GM18909 (cell line): ENCODE measurements at regions not wholly inside any gene's neighbourhood (a gene's known extent, or its start where the extent isn't known, plus 50 kb on each side); places are given as distances from the start of the nearest gene placed in this dataset.

ENCODE experiments used
- ATAC-seq: cut with Tn5 transposase; IDR thresholded peaks from one replicate; pipeline ENCODE4 v1.9.1; 2021; ENCODE audit warnings: mild to moderate bottlenecking; ENCODE audit not compliant: unreplicated experiment, poor library complexity

GRCh38 chr12:74791365-74791764 is 253.7 kb downstream of the ATXN7L3B start:
- ATAC-seq: no peak

DNA sequence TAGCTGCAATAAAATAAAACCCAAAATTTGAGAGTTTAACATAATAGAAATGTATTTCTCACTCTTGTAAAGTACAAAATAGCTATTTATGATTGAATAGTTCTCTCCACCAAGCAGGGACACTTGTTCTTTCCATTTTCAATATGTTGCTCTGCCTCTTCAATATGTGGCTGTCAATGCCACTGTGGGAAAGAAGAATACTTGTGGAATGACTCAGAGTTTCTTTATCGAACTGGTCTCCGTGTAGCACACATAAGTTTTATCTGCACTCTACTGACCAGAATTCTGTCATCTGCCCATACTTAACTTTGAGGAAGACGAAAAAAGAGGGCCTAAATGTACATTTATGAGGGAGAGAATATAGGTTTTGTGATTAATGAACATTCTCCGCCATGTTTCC is 256.9 kb downstream of the ATXN7L3B start:
- ATAC-seq: no peak

DNA sequence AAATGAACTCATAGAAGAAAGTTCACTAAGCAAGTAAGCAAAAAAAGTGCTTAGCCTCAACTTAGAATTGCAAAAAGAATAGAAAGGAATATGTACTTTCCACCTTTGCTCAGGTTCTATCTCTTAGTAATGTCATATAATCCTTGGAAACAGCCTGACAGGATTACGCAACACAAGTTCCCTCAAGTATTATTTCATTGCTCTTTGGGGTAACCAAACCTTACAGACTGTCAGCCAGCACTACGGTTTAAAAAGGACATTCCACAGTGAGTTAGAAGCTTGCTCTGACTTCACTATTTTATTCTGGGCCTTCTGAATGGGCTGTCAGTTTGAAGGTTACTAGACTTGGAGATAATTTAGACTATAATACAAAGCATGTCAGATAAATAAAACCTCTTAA is 264.0 kb downstream of the ATXN7L3B start:
- no peak for ATAC-seq

- ATAC-seq: no peak
Observed at GRCh38 chr12:74816398-74817175, 279.0 kb downstream of the ATXN7L3B start.

DNA sequence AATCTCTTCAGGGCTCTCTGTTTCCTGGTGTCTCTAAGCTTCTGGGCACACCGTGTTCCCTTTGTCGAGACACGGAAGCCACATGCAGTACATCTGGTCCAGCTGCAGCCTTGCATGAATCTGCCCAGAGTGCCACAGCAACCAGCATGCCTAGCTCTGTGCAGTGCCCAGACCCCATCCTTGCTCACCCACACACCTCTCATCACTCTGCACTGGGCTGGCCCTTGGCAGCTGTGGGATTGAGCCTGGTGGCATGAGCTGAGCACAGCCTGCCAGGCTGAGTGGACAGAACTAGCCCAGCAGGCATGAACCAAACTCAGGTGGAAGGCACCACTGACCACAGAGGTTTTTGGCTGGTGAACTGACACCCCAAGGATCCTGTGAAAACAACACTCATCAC is 279.9 kb downstream of the ATXN7L3B start:
- no peak for ATAC-seq

DNA sequence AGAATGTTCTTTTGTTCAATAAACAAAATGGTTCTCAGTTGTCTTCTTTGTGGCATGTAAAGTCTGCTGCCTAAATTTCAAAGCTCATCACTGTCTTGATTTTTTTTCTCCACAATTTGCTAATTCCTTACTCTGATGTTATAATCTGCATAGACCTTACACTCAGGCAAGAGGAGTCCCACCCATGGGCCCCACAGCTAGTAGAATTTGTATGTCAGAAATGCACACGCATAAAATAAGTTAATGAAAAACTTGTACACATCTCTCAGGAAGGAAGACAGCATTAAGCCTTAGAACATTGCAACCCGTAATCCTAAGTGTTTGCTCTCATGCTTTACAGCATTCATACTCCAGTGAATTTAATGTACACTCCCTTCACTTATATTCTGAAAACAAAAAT is 280.8 kb downstream of the ATXN7L3B start:
- no peak for ATAC-seq

- ATAC-seq: no peak
Observed at GRCh38 chr12:74820324-74820723, 282.7 kb downstream of the ATXN7L3B start.

DNA sequence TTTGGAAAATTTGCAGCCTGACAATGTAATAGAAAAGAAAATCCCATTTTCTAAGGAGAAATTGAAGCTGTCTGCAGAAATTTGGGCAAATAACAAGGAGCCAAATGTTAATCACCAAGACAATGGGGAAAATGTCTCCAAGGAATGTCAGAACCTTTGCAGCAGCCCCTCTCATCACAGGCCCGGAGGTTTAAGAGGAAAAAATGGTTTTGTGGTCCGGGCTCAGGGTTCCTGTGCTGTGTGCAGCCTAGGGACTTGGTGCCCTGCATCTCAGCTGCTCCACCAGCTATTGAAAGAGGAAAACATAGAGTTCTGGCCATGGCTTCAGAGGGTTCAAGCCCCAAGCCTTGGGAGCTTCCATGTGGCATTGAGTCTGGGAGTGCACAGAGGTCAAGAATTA is 298.9 kb downstream of the ATXN7L3B start:
- no peak for ATAC-seq

- ATAC-seq: no peak
Observed at GRCh38 chr12:74846116-74846515, 308.5 kb downstream of the ATXN7L3B start.

DNA sequence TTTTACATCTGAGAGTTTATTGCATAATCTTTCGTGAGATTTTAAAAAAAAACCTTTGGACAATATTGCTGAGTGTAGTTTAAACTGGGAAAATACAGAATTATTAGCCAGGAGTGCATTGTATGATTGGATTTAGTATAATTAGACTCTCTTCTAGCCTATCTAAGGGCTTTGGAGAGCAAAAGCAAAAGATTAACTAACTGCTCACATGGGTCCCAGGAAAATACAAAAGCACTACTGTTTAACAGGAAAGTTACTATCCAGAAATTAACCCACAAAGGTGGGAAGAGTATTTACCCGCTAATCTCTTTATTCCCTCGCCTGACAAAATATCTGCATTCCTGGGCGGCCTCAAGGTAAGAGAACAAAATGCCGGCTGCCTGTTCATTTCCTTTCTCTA is 309.5 kb downstream of the ATXN7L3B start:
- ATAC-seq: no peak

- ATAC-seq: no peak
Observed at GRCh38 chr12:74848006-74848405, 310.4 kb downstream of the ATXN7L3B start.

DNA sequence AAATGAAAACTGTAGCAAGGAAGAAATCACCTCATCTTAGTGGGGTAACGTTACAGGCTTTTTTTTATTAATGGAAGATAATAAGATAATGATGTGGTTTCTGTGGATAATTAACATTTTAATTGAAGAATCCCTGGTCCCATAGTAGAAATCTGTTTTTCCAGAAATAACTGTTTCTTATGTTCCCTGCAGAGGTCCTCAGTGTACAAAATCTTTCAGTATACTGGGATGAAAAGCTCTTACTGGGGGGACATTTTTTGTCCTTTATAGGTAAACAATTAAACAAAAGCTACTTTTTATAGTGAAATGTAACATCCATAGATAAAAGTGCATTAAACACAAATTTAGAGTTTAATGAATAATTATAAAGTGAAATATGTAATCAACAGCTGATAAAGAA is 312.2 kb downstream of the ATXN7L3B start:
- ATAC-seq: no peak

- no peak for ATAC-seq
Observed at GRCh38 chr12:74871817-74872216, 334.2 kb downstream of the ATXN7L3B start.

- ATAC-seq: no peak
Observed at GRCh38 chr12:74885775-74886174, 323.9 kb downstream of the KCNC2 start.

DNA sequence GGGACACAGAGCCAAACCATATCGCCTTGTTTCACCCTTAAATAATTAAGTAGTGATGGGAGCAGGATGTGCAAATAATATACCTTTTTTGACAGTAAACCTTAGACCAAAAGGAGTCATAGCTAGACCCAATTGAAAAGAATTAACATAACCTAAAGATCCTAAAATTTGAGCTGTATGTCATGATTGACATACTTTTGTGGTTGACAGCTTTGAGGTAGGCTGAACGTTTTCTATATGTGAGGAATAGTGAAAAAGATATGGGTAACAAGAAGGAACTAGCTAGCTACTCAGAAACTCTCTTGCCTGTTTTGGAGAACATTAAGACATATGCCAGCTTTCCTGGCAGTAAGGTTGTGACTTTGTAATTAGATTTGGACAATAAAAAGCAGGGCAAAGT is 320.6 kb downstream of the KCNC2 start:
- ATAC-seq: no peak

GRCh38 chr12:74889563-74890236 is 319.9 kb downstream of the KCNC2 start:
- peak; percentile 79 for ATAC-seq

GRCh38 chr12:74890237-74890599 is 319.4 kb downstream of the KCNC2 start:
- ATAC-seq: peak; percentile 94

GRCh38 chr12:74891083-74891668 is 318.5 kb downstream of the KCNC2 start:
- no peak for ATAC-seq

DNA sequence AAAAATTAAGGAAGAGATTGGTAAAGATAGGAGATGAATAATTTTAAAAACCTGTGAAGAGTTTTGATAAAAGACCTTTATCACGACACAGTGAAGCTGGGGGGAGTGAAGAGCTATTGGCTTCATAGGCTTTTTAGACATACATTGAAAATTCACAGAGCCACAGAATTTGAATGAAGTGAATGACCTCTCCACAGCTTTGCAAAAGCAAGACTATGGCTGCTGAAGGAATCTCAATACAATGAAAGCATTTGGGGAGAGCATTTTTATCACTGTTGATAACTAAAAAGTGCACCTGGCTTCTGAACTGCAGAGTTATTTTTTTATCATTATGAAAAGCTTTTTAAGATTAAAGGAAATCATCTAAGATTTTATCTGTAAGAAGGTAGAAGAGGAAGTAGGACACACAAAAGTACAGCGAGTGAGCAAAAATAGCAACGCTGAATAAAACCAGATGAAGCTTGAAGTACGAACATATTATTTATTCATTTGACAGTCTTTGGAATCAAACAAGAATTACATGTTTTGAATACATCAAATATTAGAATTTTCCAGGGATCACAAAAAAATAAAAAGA is 317.5 kb downstream of the KCNC2 start:
- no peak for ATAC-seq

DNA sequence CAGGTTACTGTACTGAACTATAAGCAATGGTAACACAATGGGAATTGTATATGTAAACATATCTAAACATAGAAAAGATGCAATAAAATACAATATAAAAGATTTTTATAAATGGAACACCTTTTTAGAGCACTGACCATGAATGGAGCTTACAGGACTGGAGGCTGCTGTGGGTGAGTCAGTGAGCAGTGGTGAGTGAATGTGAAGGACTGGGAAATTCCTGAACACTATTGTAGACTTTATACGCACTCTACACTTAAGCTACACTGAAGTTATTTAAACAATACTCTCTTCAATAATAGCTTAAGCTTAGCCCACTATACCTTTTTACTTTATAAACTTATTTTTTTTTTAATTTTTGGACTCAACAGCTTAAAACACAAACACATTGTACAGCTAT is 313.5 kb downstream of the KCNC2 start:
- ATAC-seq: no peak

DNA sequence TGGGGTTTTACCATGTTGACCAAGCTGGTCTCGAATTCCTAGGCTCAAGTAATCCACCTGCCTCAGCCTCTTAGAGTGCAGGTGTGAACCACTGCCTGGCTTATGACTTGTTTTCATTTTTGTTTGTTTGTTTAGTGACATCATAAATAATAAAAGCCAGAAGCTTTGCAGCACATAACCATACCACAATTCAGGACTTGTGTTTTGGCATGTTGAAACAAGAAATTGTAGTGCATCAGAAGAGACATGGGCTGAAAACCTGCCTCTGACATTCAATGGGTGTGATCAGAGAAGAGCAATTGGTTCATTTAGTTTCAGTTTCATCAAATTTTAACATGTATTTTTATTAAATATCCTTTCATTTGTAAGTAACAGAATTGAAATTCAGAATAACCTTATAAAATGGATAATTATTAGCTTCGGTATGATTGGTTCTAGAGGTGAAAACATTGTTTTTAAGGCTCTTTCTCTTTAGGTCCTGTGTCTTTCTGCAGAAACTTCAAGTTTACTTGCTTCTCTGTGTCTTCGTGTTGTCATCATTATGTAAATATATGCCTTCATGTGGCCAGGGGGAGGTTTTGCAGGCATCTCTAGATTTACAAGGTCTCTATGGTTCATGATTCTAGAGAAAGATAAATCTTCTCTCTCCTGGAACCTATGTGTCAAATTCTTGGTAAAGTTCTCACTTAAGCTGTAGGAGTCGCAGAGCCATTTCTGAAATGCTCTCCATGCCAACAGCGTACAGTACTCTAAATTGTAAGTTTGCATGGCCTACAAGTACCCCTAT is 312.0 kb downstream of the KCNC2 start:
- no peak for ATAC-seq
